Thoracic aorta (tissue), 2 donors: ENCODE measurements at regions not wholly inside any gene's neighbourhood (a gene's known extent, or its start where the extent isn't known, plus 50 kb on each side); places are given as distances from the start of the nearest gene placed in this dataset.

Experiments
- ATAC-seq: fragments of 150-250 bp; one replicate; pipeline ENCODE4 v1.8.0; 2017; ENCODE audit warnings: low read depth; ENCODE audit not compliant: insufficient number of reproducible peaks, low FRiP score
- DNase-seq: peaks from one replicate; pipeline ENCODE4 v3.0.0-alpha.2; 2020; ENCODE audit warnings: low spot score
- H3K27ac ChIP-seq, 2 donors: fragments of 200-600 bp; sonication (generic); 1 replicate in 1 of 2; 2 replicates in 1 of 2; pipeline ENCODE4 v1.5.1; 2016; ENCODE audit warnings: mild to moderate bottlenecking in 2 of 2, moderate library complexity in 2 of 2
- H3K27me3 ChIP-seq: fragments of 200-600 bp; sonication (generic); replicated peaks from 2 replicates; pipeline ENCODE4 v1.6.0; 2016; ENCODE audit warnings: mild to moderate bottlenecking; ENCODE audit not compliant: insufficient read depth
- H3K36me3 ChIP-seq: fragments of 200-600 bp; sonication (generic); one replicate; pipeline ENCODE4 v1.5.1; 2016
- H3K4me1 ChIP-seq, 2 donors: fragments of 200-600 bp; sonication (generic); 1 replicate in 1 of 2; 2 replicates in 1 of 2; pipeline versions ENCODE4 v1.5.1 to v1.6.0; 2016; ENCODE audit warnings: low read depth in 2 of 2, mild to moderate bottlenecking in 1 of 2; ENCODE audit not compliant: control insufficient read depth in 1 of 2
- H3K4me3 ChIP-seq: fragments of 200-600 bp; sonication (generic); 2 replicates; pipeline ENCODE4 v1.5.1; 2016; ENCODE audit warnings: mild to moderate bottlenecking
- H3K9me3 ChIP-seq: fragments of 200-600 bp; sonication (generic); 2 replicates; pipeline ENCODE4 v1.5.1; 2016
- CTCF ChIP-seq: fragments of 200-600 bp; sonication (generic); IDR thresholded peaks from one replicate; pipeline ENCODE4 v1.5.1; 2019; ENCODE audit warnings: antibody characterized with exemption

- TF ChIP-seq CTCF: no peak
- H3K4me3 ChIP-seq: no peak overlapping the region
- H3K27me3 ChIP-seq: no peaks in the 10 kb centered on the region
- no peaks in the 10 kb centered on the region for H3K36me3 ChIP-seq
- H3K27ac ChIP-seq: no peak overlapping the region
- ATAC-seq (no peak), DNase-seq (no peak)
- H3K9me3 ChIP-seq: no peaks in the 10 kb centered on the region
- H3K4me1 ChIP-seq: no peaks in the 10 kb centered on the region
These were observed 94.7 kb upstream of the NUDT12 start for GRCh38 chr5:103657301-103657700.

- Histone ChIP-seq H3K27me3 (no peaks in the 10 kb centered on the region), H3K36me3 (no peaks in the 10 kb centered on the region), H3K4me1 (no peaks in the 10 kb centered on the region), H3K4me3 (no peak overlapping the region), H3K27ac (no peak overlapping the region), H3K9me3 (no peaks in the 10 kb centered on the region)
- DNase-seq (no peak), ATAC-seq (no peak)
- TF ChIP-seq CTCF: no peak
These were observed 85.5 kb upstream of the NUDT12 start for GRCh38 chr5:103648086-103648485.

- no peaks in the 10 kb centered on the region for H3K4me1 ChIP-seq
- H3K27ac ChIP-seq: no peak overlapping the region
- DNase-seq: no peak
- no peak overlapping the region for H3K4me3 ChIP-seq
- no peak for TF ChIP-seq CTCF
- no peaks in the 10 kb centered on the region for H3K9me3 ChIP-seq
- no peak for ATAC-seq
- H3K36me3 ChIP-seq: no peaks in the 10 kb centered on the region
- no peaks in the 10 kb centered on the region for H3K27me3 ChIP-seq
These were observed 84.4 kb upstream of the NUDT12 start for GRCh38 chr5:103646698-103647614.

- H3K9me3 ChIP-seq: no peaks in the 10 kb centered on the region
- H3K27me3 ChIP-seq: no peaks in the 10 kb centered on the region
- no peaks in the 10 kb centered on the region for H3K36me3 ChIP-seq
- no peak overlapping the region for H3K4me3 ChIP-seq
- H3K4me1 ChIP-seq: no peaks in the 10 kb centered on the region
- no peak for ATAC-seq
- H3K27ac ChIP-seq: no peak overlapping the region
- DNase-seq: no peak
- TF ChIP-seq CTCF: no peak
These were observed 83.2 kb upstream of the NUDT12 start for GRCh38 chr5:103645816-103646215.

GRCh38 chr5:103638979-103639378, 76.4 kb upstream of the NUDT12 start:
- H3K36me3 ChIP-seq: no peaks in the 10 kb centered on the region
- no peaks in the 10 kb centered on the region for H3K27me3 ChIP-seq
- DNase-seq (no peak), ATAC-seq (no peak)
- TF ChIP-seq CTCF: no peak
- no peak overlapping the region for H3K4me3 ChIP-seq
- H3K9me3 ChIP-seq: no peaks in the 10 kb centered on the region
- H3K4me1 ChIP-seq: no peaks in the 10 kb centered on the region
- H3K27ac ChIP-seq: no peak overlapping the region
